Spleen (tissue), 3 donors: ENCODE measurements at regions not wholly inside any gene's neighbourhood (a gene's known extent, or its start where the extent isn't known, plus 50 kb on each side); places are given as distances from the start of the nearest gene placed in this dataset.

ENCODE experiments used
- POLR2A ChIP-seq, 3 donors: fragments of 450-650 bp; IDR thresholded peaks; one replicate each; pipeline ENCODE4 v1.5.1; 2017; ENCODE audit warnings: antibody characterized with exemption in 3 of 3, mild to moderate bottlenecking in 1 of 3
- POLR2AphosphoS5 ChIP-seq, 3 donors: sonication (generic); formaldehyde crosslinking; IDR thresholded peaks; one replicate each; pipeline ENCODE4 v1.5.1; 2017; ENCODE audit warnings: antibody characterized with exemption in 3 of 3

DNA sequence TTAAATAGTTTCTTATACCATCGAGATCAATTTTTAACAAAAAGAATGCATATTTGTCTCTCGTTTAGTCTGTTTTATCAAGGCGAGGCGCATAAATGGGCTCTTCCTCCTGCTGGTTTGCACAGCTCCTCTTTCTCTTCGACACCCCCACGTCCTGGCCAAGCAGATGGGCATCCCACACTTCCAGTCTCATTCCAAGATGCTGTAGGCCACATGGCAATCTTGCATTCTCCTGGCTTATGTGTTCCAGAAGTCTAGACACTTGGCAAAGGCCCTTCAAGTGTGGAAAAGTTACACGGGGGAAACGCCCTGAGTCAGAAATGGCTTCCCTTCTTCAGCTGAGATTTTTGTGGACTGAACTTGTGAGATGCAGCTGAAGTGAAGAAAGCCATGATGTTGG, 447.1 kb downstream of the QKI start:
- TF ChIP-seq POLR2A (IDR thresholded peaks at IDR 0.05) (no peak), POLR2AphosphoS5 (IDR thresholded peaks at IDR 0.05) (no peak)
